Fibroblast of pulmonary artery (primary cell): ENCODE measurements at regions not wholly inside any gene's neighbourhood (a gene's known extent, or its start where the extent isn't known, plus 50 kb on each side); places are given as distances from the start of the nearest gene placed in this dataset.

ENCODE experiments used
- DNase-seq: peaks from one replicate; pipeline ENCODE4 v3.0.0-alpha.2; 2010; ENCODE audit warnings: low read depth
- H3K4me3 ChIP-seq: replicated peaks from 2 replicates; pipeline ENCODE4 v1.5.1; 2011; ENCODE audit warnings: low read depth, mild to moderate bottlenecking, control low read depth, low read length, moderate library complexity
- CTCF ChIP-seq: IDR thresholded peaks from 2 replicates; pipeline ENCODE4 v1.5.1; 2011; ENCODE audit warnings: mild to moderate bottlenecking, control low read depth, low read length, inconsistent platforms; ENCODE audit errors: missing control alignments

GRCh38 chr2:126437016-126437415 lies 218.9 kb upstream of the GYPC start:
- H3K4me3 ChIP-seq, result no peak overlapping the region

GRCh38 chr2:126444512-126444911 lies 211.4 kb upstream of the GYPC start:
- TF ChIP-seq CTCF, result no peak
- no peak for DNase-seq
- no peak overlapping the region for H3K4me3 ChIP-seq

More at GRCh38 chr2:126437016-126437415, 218.9 kb upstream of the GYPC start:
- TF ChIP-seq CTCF, result no peak
- no peak for DNase-seq

- no peak for TF ChIP-seq CTCF
- no peak for DNase-seq
- no peak overlapping the region for H3K4me3 ChIP-seq
These were observed 209.8 kb upstream of the GYPC start for GRCh38 chr2:126446106-126446695.

GRCh38 chr2:126448611-126449010 lies 207.3 kb upstream of the GYPC start:
- TF ChIP-seq CTCF, result no peak
- no peak for DNase-seq
- H3K4me3 ChIP-seq, result no peak overlapping the region

- DNase-seq, result no peak
- no peak overlapping the region for H3K4me3 ChIP-seq
- TF ChIP-seq CTCF, result no peak
These were observed 206.3 kb upstream of the GYPC start for GRCh38 chr2:126449677-126450076.

- H3K4me3 ChIP-seq, result no peak overlapping the region
- TF ChIP-seq CTCF, result no peak
- DNase-seq, result no peak
These were observed 191.9 kb upstream of the GYPC start for GRCh38 chr2:126463892-126464674.
